ENCODE measurements at regions not wholly inside any gene's neighbourhood (a gene's known extent, or its start where the extent isn't known, plus 50 kb on each side); places are given as distances from the start of the nearest gene placed in this dataset.
"Not testable (repeated sequence)": the region's sequence is repeated elsewhere in the genome, so short reads cannot be mapped to it uniquely, and the experiment has no call there.

DNA sequence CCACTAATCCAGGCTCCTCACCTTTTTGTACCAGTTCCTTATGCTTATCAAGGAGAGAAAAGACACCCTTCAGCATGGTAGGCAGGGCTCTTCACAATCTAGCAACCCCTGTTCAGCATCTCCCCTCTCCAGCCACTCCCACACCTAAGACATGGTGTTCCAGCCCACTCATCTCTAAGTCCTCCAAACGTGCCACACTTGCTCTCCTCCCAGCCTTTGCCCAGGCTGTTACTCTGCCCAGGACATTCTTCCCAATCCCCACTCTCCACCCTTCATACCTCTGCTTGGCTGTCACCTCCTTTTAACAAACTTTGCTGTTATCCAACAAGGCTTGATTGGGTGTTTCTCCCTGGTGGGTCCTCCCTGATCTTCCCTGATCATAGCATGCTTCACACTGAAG lies 270.6 kb upstream of the CHAC2 start:
- H3K27ac Mint-ChIP-seq (ENCODE audit: unreplicated experiment) = no peak overlapping the region
- H3K27me3 Mint-ChIP-seq (ENCODE audit: unreplicated experiment) = no peaks in the 10 kb centered on the region
- peaks cover 11% of the 10 kb centered on the region for H3K4me1 Mint-ChIP-seq (ENCODE audit: unreplicated experiment)
- no peak for DNase-seq (ENCODE audit: extremely low spot score, unreplicated experiment)
- no peaks in the 10 kb centered on the region for H3K36me3 Mint-ChIP-seq (ENCODE audit: unreplicated experiment)
- no peak overlapping the region for H3K4me3 Mint-ChIP-seq (ENCODE audit: unreplicated experiment)
- no peaks in the 10 kb centered on the region for H3K9me3 Mint-ChIP-seq (ENCODE audit: unreplicated experiment)
- TF ChIP-seq, protein P1, sequence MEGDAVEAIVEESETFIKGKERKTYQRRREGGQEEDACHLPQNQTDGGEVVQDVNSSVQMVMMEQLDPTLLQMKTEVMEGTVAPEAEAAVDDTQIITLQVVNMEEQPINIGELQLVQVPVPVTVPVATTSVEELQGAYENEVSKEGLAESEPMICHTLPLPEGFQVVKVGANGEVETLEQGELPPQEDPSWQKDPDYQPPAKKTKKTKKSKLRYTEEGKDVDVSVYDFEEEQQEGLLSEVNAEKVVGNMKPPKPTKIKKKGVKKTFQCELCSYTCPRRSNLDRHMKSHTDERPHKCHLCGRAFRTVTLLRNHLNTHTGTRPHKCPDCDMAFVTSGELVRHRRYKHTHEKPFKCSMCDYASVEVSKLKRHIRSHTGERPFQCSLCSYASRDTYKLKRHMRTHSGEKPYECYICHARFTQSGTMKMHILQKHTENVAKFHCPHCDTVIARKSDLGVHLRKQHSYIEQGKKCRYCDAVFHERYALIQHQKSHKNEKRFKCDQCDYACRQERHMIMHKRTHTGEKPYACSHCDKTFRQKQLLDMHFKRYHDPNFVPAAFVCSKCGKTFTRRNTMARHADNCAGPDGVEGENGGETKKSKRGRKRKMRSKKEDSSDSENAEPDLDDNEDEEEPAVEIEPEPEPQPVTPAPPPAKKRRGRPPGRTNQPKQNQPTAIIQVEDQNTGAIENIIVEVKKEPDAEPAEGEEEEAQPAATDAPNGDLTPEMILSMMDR (IDR thresholded peaks at IDR 0.05) = no peak

DNA sequence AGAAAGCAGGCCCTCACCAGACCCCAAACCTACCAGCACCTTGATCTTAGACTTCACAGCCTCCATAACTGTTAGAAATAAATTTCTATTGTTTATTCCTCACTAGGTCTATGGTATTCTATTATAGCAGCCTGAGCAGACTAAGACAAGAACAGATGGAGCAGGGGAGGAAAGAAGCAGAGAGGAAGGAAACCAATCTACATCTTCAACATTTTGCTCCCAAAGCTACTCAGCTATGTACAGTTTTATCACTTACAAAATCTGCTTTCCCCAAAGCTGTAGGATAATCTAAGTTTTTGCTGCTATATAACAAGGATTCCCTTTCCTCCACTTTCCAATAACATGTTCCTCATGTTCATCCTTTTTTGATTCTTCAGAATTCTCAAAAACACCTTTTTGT lies 274.4 kb upstream of the CHAC2 start:
- Mint-ChIP-seq H3K9me3 (ENCODE audit: unreplicated experiment) (no peaks in the 10 kb centered on the region), H3K27me3 (ENCODE audit: unreplicated experiment) (peaks cover 8% of the 10 kb centered on the region)

DNA sequence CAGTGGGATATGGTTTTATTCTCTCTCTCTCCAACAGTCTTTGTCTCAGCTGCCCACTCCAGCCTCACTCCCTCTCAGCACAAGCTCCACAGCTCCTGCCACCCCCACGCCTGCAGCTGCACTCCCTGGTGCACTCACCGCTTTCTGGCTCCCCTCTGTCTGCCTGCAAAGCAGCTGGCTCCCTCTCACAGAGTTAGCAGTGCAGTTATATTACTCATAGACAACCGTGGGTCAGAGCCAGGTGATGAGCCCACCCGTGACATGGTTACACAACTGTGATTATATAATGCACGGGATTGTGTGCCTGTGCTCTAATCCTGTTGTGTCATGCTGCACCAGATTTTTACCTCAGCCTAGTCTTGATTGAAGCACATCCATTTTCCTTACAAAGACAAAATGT lies 276.9 kb upstream of the CHAC2 start:
- no peak overlapping the region for H3K4me3 Mint-ChIP-seq (ENCODE audit: unreplicated experiment)
- no peaks in the 10 kb centered on the region for H3K4me1 Mint-ChIP-seq (ENCODE audit: unreplicated experiment)
- peaks cover 8% of the 10 kb centered on the region for H3K27me3 Mint-ChIP-seq (ENCODE audit: unreplicated experiment)
- DNase-seq (ENCODE audit: extremely low spot score, unreplicated experiment) = no peak
- no peaks in the 10 kb centered on the region for H3K36me3 Mint-ChIP-seq (ENCODE audit: unreplicated experiment)
- TF ChIP-seq, protein P1 (IDR thresholded peaks at IDR 0.05) = no peak
- H3K27ac Mint-ChIP-seq (ENCODE audit: unreplicated experiment) = no peak overlapping the region
- H3K9me3 Mint-ChIP-seq (ENCODE audit: unreplicated experiment) = no peaks in the 10 kb centered on the region

More for the DNA sequence above, 274.4 kb upstream of the CHAC2 start:
- DNase-seq (ENCODE audit: extremely low spot score, unreplicated experiment) = no peak
- Mint-ChIP-seq H3K27ac (ENCODE audit: unreplicated experiment) (no peak overlapping the region), H3K36me3 (ENCODE audit: unreplicated experiment) (no peaks in the 10 kb centered on the region), H3K4me3 (ENCODE audit: unreplicated experiment) (no peak overlapping the region), H3K4me1 (ENCODE audit: unreplicated experiment) (peaks cover 6% of the 10 kb centered on the region)
- TF ChIP-seq, protein P1 (IDR thresholded peaks at IDR 0.05) = no peak

DNA sequence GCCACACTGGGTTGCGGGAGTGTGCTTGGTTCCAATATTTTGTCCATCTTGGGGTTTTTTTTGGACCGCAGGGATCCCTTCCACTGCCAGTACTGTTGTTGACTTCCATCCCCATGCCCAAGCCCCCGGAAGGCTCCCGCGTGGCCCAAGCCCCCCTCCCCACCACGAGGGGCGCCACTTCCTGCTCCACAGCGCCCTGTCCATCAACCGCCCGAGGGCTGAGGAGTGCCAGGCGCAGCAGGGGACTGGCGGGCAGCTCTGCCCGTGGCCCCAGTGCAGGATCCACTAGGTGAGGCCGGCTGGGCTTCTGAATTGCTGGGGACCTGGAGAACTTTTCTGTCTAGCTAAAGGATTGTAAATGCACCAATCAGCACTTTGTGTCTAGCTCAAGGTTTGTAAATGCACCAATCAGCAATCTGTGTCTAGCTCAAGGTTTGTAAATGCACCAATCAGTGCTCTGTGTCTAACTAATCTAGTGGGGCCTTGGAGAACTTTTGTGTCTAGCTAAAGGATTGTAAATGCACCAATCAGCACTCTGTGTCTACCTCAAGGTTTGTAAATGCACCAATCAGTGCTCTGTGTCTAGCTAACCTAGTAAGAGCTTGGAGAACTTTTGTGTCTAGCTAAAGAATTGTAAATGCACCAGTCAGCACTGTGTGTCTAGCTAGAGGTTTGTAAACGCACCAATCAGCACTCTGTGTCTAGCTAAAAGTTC lies 281.3 kb upstream of the CHAC2 start:
- not testable (repeated sequence) for H3K27ac Mint-ChIP-seq (ENCODE audit: unreplicated experiment); H3K4me3 Mint-ChIP-seq (ENCODE audit: unreplicated experiment); H3K27me3 Mint-ChIP-seq (ENCODE audit: unreplicated experiment); H3K9me3 Mint-ChIP-seq (ENCODE audit: unreplicated experiment); H3K4me1 Mint-ChIP-seq (ENCODE audit: unreplicated experiment); DNase-seq (ENCODE audit: extremely low spot score, unreplicated experiment); H3K36me3 Mint-ChIP-seq (ENCODE audit: unreplicated experiment)

- no peaks in the 10 kb centered on the region for H3K4me1 Mint-ChIP-seq (ENCODE audit: unreplicated experiment)
- peaks cover 3% of the 10 kb centered on the region for H3K9me3 Mint-ChIP-seq (ENCODE audit: unreplicated experiment)
- TF ChIP-seq, protein P1 (IDR thresholded peaks at IDR 0.05) = no peak
- H3K4me3 Mint-ChIP-seq (ENCODE audit: unreplicated experiment) = no peak overlapping the region
- no peaks in the 10 kb centered on the region for H3K27me3 Mint-ChIP-seq (ENCODE audit: unreplicated experiment)
- no peak overlapping the region for H3K27ac Mint-ChIP-seq (ENCODE audit: unreplicated experiment)
- no peak for DNase-seq (ENCODE audit: extremely low spot score, unreplicated experiment)
- H3K36me3 Mint-ChIP-seq (ENCODE audit: unreplicated experiment) = no peaks in the 10 kb centered on the region
Measured at GRCh38 chr2:53485021-53485728, 282.4 kb upstream of the CHAC2 start.
